Ishikawa (cell line): ENCODE measurements at regions not wholly inside any gene's neighbourhood (a gene's known extent, or its start where the extent isn't known, plus 50 kb on each side); places are given as distances from the start of the nearest gene placed in this dataset.

Source experiments
- CEBPB ChIP-seq: IDR thresholded peaks from 2 replicates; pipeline ENCODE4 v1.6.1; 2012
- CREB1 ChIP-seq: IDR thresholded peaks from 2 replicates; pipeline ENCODE4 v1.6.1; 2012; ENCODE audit warnings: low read depth
- EGR1 ChIP-seq: IDR thresholded peaks from 2 replicates; pipeline ENCODE4 v1.6.1; 2012
- EP300 ChIP-seq: IDR thresholded peaks from 2 replicates; pipeline ENCODE4 v1.6.1; 2012; ENCODE audit warnings: borderline replicate concordance
- FOXM1 ChIP-seq: IDR thresholded peaks from 2 replicates; pipeline ENCODE4 v1.6.1; 2012; ENCODE audit warnings: low read depth, borderline replicate concordance
- NFIC ChIP-seq: IDR thresholded peaks from 2 replicates; pipeline ENCODE4 v1.6.1; 2012
- RAD21 ChIP-seq: IDR thresholded peaks from 2 replicates; pipeline ENCODE4 v1.6.1; 2012; ENCODE audit warnings: low read depth
- TAF1 ChIP-seq: IDR thresholded peaks from 2 replicates; pipeline ENCODE4 v1.6.1; 2012; ENCODE audit warnings: low read depth, mild to moderate bottlenecking
- TCF12 ChIP-seq: IDR thresholded peaks from 2 replicates; pipeline ENCODE4 v1.6.1; 2012; ENCODE audit warnings: low read depth
- TEAD4 ChIP-seq: IDR thresholded peaks from 2 replicates; pipeline ENCODE4 v1.6.1; 2012
- YY1 ChIP-seq: IDR thresholded peaks from 2 replicates; pipeline ENCODE4 v1.6.1; 2012; ENCODE audit warnings: low read depth
- ZBTB7A ChIP-seq: IDR thresholded peaks from 2 replicates; pipeline ENCODE4 v1.6.1; 2012; ENCODE audit warnings: low read depth
- TF ChIP-seq, protein P1 (sequence below): IDR thresholded peaks from 2 replicates; pipeline ENCODE4 v1.6.1; 2012
- TF ChIP-seq, protein P2 (sequence below): IDR thresholded peaks from 2 replicates; pipeline ENCODE4 v1.6.1; 2012
- TF ChIP-seq, protein P3 (sequence below): IDR thresholded peaks from 2 replicates; pipeline ENCODE4 v1.6.1; 2012; ENCODE audit warnings: low read depth, mild to moderate bottlenecking

DNA sequence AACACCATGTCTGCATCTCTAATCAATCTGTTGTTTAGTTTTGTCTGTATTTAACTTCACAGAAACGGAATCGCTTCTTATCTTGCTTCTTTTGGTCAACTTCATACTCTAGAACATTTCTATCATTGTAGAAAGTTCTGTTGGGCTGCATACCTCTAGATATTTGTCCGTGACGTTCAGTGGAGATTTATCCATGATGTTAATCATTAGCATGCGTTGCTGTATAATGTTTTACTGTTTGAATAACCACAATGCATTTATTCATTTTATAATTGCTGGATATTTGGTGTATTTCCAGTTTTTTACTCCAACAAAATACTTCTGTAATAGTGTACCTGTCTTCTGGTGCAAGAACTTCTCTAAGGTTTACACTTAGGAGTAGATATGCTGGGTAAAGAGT is 96.2 kb upstream of the GDNF start:
- no peak for TF ChIP-seq TEAD4
- TF ChIP-seq ZBTB7A, result no peak
- TF ChIP-seq, protein P1, sequence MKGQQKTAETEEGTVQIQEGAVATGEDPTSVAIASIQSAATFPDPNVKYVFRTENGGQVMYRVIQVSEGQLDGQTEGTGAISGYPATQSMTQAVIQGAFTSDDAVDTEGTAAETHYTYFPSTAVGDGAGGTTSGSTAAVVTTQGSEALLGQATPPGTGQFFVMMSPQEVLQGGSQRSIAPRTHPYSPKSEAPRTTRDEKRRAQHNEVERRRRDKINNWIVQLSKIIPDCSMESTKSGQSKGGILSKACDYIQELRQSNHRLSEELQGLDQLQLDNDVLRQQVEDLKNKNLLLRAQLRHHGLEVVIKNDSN, result no peak

DNA sequence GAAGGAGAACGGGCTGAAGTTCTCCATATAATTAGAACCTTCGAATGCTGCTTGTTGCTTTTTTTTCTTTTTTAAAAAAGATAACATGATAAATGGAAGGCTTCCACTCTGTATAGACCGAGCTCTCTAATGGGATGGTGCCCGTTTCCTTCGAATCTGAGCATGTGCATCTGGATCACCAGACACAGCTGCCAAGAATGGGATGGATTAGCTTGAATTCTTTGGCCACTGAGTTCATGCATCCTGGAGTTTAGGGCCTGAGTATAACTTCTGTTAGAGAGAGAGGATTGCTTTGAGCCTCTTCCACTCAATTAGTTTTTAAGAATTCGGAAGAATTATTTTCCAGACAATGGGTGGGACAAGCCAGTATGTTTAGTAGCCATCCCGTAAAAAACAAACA is 93.7 kb upstream of the GDNF start:
- TF ChIP-seq, protein P2, sequence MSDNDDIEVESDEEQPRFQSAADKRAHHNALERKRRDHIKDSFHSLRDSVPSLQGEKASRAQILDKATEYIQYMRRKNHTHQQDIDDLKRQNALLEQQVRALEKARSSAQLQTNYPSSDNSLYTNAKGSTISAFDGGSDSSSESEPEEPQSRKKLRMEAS, result no peak
- TF ChIP-seq, protein P3, sequence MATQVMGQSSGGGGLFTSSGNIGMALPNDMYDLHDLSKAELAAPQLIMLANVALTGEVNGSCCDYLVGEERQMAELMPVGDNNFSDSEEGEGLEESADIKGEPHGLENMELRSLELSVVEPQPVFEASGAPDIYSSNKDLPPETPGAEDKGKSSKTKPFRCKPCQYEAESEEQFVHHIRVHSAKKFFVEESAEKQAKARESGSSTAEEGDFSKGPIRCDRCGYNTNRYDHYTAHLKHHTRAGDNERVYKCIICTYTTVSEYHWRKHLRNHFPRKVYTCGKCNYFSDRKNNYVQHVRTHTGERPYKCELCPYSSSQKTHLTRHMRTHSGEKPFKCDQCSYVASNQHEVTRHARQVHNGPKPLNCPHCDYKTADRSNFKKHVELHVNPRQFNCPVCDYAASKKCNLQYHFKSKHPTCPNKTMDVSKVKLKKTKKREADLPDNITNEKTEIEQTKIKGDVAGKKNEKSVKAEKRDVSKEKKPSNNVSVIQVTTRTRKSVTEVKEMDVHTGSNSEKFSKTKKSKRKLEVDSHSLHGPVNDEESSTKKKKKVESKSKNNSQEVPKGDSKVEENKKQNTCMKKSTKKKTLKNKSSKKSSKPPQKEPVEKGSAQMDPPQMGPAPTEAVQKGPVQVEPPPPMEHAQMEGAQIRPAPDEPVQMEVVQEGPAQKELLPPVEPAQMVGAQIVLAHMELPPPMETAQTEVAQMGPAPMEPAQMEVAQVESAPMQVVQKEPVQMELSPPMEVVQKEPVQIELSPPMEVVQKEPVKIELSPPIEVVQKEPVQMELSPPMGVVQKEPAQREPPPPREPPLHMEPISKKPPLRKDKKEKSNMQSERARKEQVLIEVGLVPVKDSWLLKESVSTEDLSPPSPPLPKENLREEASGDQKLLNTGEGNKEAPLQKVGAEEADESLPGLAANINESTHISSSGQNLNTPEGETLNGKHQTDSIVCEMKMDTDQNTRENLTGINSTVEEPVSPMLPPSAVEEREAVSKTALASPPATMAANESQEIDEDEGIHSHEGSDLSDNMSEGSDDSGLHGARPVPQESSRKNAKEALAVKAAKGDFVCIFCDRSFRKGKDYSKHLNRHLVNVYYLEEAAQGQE, result no peak
- no peak for TF ChIP-seq CEBPB

DNA sequence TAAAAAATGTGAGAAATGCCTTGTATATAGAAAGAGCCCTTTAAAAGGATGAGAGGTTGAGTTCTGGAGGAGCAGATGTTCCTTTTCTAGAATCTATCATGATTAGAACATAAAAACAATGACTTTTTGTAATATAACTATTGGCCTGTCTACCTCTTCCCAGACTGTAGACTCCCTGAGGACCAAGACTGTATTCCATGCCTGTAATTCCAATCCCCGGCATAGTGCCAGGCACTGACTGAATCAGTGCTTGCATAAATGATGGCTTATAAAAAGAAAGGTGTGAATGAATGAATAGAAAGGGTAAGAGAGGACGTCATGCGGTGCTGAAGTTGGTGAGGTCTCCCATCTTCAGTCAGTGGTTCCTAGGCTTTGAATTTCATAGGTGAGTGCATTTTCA is 92.6 kb upstream of the GDNF start:
- TF ChIP-seq TCF12, result no peak
- TF ChIP-seq, protein P3, result no peak
- TF ChIP-seq, protein P2, result no peak
- TF ChIP-seq FOXM1, result no peak
- TF ChIP-seq CREB1, result no peak
- TF ChIP-seq EGR1, result no peak
- TF ChIP-seq NFIC, result no peak
- no peak for TF ChIP-seq CEBPB
- no peak for TF ChIP-seq TEAD4

DNA sequence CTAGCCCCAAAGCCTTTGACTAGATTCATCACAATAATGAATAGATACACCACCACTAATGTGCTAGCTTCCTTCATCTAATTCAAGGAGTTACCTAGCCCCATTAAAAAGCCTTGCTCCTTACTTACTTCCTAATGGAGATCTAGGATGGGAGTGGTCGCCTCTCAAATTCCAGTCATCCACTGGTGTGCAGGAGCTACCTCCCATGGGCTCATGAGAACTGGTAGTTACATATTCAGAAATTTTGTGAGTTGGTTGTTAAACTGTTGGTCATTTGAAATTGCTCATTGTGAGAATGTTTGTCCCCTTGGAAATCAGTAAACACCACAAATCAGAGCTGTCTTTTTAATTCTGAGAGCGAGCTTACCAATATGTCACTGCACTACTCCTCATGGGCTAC is 91.7 kb upstream of the GDNF start:
- TF ChIP-seq ZBTB7A, result no peak
- TF ChIP-seq NFIC, result no peak
- TF ChIP-seq TEAD4, result no peak
- TF ChIP-seq RAD21, result no peak
- no peak for TF ChIP-seq TCF12
- no peak for TF ChIP-seq YY1
- no peak for TF ChIP-seq TAF1
- TF ChIP-seq, protein P3, result no peak
- TF ChIP-seq EP300, result no peak
- TF ChIP-seq, protein P1, result no peak
- TF ChIP-seq CREB1, result no peak
- TF ChIP-seq CEBPB, result no peak
- TF ChIP-seq, protein P2, result no peak
- no peak for TF ChIP-seq FOXM1
- no peak for TF ChIP-seq EGR1

DNA sequence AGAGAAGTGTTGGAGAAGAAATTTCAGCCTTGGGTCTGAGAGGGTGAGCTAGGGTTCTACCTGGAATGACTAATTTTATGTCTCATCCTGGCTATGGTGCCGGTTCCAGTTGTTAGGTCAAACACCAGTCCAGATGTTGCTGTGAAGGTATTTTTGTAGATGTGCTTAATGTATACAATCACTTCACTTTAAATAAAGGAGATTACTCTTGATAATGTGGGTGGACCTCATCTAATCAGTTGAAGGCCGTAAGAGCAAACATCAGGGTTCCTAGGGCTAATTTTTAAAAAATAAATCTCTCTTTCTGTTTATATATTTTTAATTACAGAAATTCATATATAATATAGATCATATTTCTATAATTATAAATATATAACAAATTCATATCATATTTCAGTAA is 90.5 kb upstream of the GDNF start:
- TF ChIP-seq, protein P2, result no peak
- TF ChIP-seq CREB1, result no peak
- TF ChIP-seq, protein P1, result no peak
- no peak for TF ChIP-seq TAF1
- no peak for TF ChIP-seq EGR1
- no peak for TF ChIP-seq FOXM1
- no peak for TF ChIP-seq ZBTB7A
